ENCODE measurements at regions not wholly inside any gene's neighbourhood (a gene's known extent, or its start where the extent isn't known, plus 50 kb on each side); places are given as distances from the start of the nearest gene placed in this dataset.
A peak's percentile ranks its signal among the peaks of the same experiment; 100 is the strongest.

DNA sequence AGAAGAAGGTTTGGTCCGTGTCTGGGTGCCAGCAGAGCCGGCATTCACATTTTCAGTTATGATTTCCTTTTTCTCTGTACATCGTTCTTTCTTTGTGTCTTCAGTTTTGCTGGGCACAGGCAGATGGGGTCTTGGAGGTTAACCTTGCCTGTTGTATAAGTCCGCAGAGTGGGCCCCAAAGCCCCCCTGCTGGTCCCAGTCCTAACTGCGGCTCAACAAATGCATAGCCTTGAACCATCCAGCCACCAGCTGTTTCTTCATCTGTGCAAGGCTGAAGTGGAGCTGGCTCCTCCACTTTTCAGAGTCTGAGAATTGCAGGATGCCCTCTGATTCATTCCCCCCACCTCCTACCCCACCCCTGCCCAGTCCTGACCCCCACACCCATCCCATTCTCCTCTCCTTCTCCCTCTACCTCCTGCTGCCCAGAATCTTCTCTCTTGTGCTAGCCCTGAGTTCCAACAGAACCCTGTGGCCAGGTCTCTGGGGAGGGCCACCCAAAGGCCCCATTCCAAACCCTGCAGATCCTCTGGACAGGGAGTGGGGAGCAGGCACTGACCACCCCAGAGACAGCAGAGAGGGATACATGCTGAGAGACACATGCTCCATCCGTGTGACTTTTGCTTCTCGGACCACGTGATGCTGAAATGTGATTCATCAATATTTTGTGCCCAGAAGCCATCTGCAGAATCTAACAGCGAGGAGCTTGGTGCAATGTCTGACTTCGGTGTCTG, 386.5 kb upstream of the SULF2 start:
- Histone ChIP-seq H3K9me3 (ENCODE audit: low read depth) (no peaks in the 10 kb centered on the region), H3F3A (ENCODE audit: low read depth) (no peaks in the 10 kb centered on the region), H3K4me3 (no peak overlapping the region), H3K36me3 (no peaks in the 10 kb centered on the region), H3K4me2 (no peak overlapping the region), H4K20me1 (ENCODE audit: low read depth) (no peaks in the 10 kb centered on the region), H3K9ac (no peak overlapping the region), H3K4me1 (no peaks in the 10 kb centered on the region), H3K27me3 (no peaks in the 10 kb centered on the region), H2AFZ (replicated peaks) (no peak overlapping the region), H3K79me2 (ENCODE audit: low read depth) (no peaks in the 10 kb centered on the region), H3K27ac (no peak overlapping the region)
- no peak for TF ChIP-seq EZH2 (IDR thresholded peaks at IDR 0.05)
- TF ChIP-seq, protein P1, sequence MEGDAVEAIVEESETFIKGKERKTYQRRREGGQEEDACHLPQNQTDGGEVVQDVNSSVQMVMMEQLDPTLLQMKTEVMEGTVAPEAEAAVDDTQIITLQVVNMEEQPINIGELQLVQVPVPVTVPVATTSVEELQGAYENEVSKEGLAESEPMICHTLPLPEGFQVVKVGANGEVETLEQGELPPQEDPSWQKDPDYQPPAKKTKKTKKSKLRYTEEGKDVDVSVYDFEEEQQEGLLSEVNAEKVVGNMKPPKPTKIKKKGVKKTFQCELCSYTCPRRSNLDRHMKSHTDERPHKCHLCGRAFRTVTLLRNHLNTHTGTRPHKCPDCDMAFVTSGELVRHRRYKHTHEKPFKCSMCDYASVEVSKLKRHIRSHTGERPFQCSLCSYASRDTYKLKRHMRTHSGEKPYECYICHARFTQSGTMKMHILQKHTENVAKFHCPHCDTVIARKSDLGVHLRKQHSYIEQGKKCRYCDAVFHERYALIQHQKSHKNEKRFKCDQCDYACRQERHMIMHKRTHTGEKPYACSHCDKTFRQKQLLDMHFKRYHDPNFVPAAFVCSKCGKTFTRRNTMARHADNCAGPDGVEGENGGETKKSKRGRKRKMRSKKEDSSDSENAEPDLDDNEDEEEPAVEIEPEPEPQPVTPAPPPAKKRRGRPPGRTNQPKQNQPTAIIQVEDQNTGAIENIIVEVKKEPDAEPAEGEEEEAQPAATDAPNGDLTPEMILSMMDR (IDR thresholded peaks at IDR 0.05): no peak
- no peak for TF ChIP-seq EZH2phosphoT487 (IDR thresholded peaks at IDR 0.05)
- Mint-ChIP-seq H3K9me3 (peaks cover 3% of the 10 kb centered on the region), H3K4me1 (peaks cover 20% of the 10 kb centered on the region), H3K27ac (peak overlapping the region; percentile 21), H3K27me3 (ENCODE audit: insufficient read depth, low read depth) (peaks cover 7% of the 10 kb centered on the region), H3K36me3 (no peaks in the 10 kb centered on the region), H3K4me3 (no peak overlapping the region)
- no peak for DNase-seq (ENCODE audit: low spot score)

DNA sequence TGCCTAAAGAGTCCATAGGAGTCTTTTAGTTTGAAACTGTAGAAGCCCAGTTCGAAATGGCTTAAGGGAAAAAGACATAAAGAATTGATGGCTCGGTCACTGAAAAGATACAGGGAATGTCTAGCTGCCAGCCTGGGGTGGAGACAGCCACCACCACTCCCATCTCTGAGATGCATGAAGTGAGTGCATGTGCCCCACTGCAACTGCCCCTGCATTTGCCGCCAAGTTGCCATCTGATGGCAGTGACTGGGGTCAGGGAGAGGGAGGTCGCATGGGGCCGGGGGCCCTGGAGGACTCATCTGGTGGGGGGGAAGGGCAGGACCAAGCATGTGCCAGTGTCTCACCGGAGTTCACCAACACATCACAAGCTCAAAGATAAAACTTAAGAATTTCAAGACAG, 385.8 kb upstream of the SULF2 start:
- Mint-ChIP-seq H3K4me3 (no peak overlapping the region), H3K27me3 (ENCODE audit: insufficient read depth, low read depth) (peaks cover 7% of the 10 kb centered on the region), H3K9me3 (peaks cover 3% of the 10 kb centered on the region), H3K4me1 (peaks cover 25% of the 10 kb centered on the region), H3K36me3 (no peaks in the 10 kb centered on the region), H3K27ac (peak overlapping the region; percentile 21)
- H3K27me3 ChIP-seq: no peaks in the 10 kb centered on the region
- no peak overlapping the region for H3K27ac ChIP-seq
- H3K4me2 ChIP-seq: no peak overlapping the region
- no peaks in the 10 kb centered on the region for H3K36me3 ChIP-seq
- no peaks in the 10 kb centered on the region for H4K20me1 ChIP-seq (ENCODE audit: low read depth)
- H3K4me1 ChIP-seq: no peaks in the 10 kb centered on the region
- no peak overlapping the region for H3K4me3 ChIP-seq
- H2AFZ ChIP-seq (replicated peaks): no peak overlapping the region
- no peak for TF ChIP-seq EZH2 (IDR thresholded peaks at IDR 0.05)
- DNase-seq (ENCODE audit: low spot score): no peak
- no peak overlapping the region for H3K9ac ChIP-seq
- no peaks in the 10 kb centered on the region for H3K79me2 ChIP-seq (ENCODE audit: low read depth)
- no peaks in the 10 kb centered on the region for H3K9me3 ChIP-seq (ENCODE audit: low read depth)
- H3F3A ChIP-seq (ENCODE audit: low read depth): no peaks in the 10 kb centered on the region

DNA sequence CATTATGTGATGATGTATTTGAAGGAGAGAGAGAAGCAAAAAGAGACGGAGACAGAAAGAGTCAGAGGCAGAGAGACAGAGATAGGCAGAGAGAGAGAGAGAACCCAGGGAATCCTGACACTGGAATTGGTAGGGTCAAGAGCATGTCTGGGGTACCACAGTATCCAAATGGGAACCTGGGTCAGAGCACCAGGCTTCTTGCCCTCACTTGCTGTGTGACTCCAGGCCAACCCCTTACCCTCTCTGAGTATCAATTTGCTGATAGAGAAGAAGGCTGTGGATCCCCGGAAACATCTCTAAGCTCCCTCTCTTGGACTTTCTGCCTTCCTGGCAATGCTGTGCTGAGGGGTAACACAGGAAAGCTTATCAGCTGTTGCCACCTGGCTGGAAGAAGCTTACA, 385.3 kb upstream of the SULF2 start:
- H3K27ac ChIP-seq: no peak overlapping the region
- H3K9me3 ChIP-seq (ENCODE audit: low read depth): no peaks in the 10 kb centered on the region
- no peak overlapping the region for H2AFZ ChIP-seq (replicated peaks)
- H3K36me3 ChIP-seq: no peaks in the 10 kb centered on the region
- no peak for DNase-seq (ENCODE audit: low spot score)
- H3K4me2 ChIP-seq: no peak overlapping the region
- peaks cover 25% of the 10 kb centered on the region for H3K4me1 Mint-ChIP-seq
- H3K27me3 ChIP-seq: no peaks in the 10 kb centered on the region
- H3K9me3 Mint-ChIP-seq: peaks cover 3% of the 10 kb centered on the region
- H4K20me1 ChIP-seq (ENCODE audit: low read depth): no peaks in the 10 kb centered on the region
- peaks cover 7% of the 10 kb centered on the region for H3K27me3 Mint-ChIP-seq (ENCODE audit: insufficient read depth, low read depth)
- TF ChIP-seq, protein P1 (IDR thresholded peaks at IDR 0.05): no peak
- TF ChIP-seq EZH2phosphoT487 (IDR thresholded peaks at IDR 0.05) (no peak), EZH2 (IDR thresholded peaks at IDR 0.05) (no peak)
- no peaks in the 10 kb centered on the region for H3K79me2 ChIP-seq (ENCODE audit: low read depth)
- no peaks in the 10 kb centered on the region for H3K36me3 Mint-ChIP-seq
- no peak overlapping the region for H3K9ac ChIP-seq
- H3K4me3 Mint-ChIP-seq: no peak overlapping the region
- H3K4me3 ChIP-seq: no peak overlapping the region
- no peak overlapping the region for H3K27ac Mint-ChIP-seq
- no peaks in the 10 kb centered on the region for H3K4me1 ChIP-seq
- no peaks in the 10 kb centered on the region for H3F3A ChIP-seq (ENCODE audit: low read depth)

DNA sequence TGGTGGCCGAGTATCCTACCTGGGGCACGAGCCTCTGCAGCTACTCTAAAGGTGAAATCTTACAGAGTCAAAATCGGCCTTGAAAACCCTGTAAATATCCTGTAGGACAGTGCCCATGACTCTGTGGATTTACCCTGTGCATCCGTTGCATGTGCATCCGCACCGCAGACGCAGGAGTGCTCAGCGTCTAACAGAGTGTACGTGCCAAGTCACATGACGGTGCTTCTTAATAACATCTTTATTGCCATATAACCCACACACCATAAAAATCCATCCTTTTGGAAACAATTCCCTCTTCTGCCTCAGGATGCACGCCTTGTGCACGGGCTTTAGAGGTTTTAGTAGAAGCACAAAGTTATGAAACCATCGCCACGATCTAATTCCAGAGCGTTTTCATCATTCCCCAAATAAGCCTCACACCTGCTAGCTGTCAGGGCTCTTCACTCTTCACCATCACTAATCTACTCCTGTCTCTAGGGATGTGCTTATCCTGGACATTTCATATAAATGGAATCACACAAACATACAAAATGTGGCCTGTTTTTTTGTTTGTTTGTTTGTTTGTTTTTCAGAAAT, 384.5 kb upstream of the SULF2 start:
- Histone ChIP-seq H4K20me1 (ENCODE audit: low read depth) (no peaks in the 10 kb centered on the region), H3K9ac (no peak overlapping the region), H3K79me2 (ENCODE audit: low read depth) (no peaks in the 10 kb centered on the region), H3F3A (ENCODE audit: low read depth) (no peaks in the 10 kb centered on the region), H3K4me1 (no peaks in the 10 kb centered on the region), H3K27ac (no peak overlapping the region), H3K27me3 (no peaks in the 10 kb centered on the region), H2AFZ (replicated peaks) (no peak overlapping the region), H3K36me3 (no peaks in the 10 kb centered on the region), H3K4me3 (no peak overlapping the region), H3K9me3 (ENCODE audit: low read depth) (no peaks in the 10 kb centered on the region), H3K4me2 (no peak overlapping the region)
- Mint-ChIP-seq H3K27me3 (ENCODE audit: insufficient read depth, low read depth) (peaks cover 7% of the 10 kb centered on the region), H3K9me3 (peaks cover 3% of the 10 kb centered on the region), H3K4me3 (no peak overlapping the region), H3K4me1 (peaks cover 30% of the 10 kb centered on the region), H3K36me3 (no peaks in the 10 kb centered on the region), H3K27ac (no peak overlapping the region)
- DNase-seq (ENCODE audit: low spot score): no peak
- TF ChIP-seq EZH2 (IDR thresholded peaks at IDR 0.05) (no peak), EZH2phosphoT487 (IDR thresholded peaks at IDR 0.05) (no peak)
- TF ChIP-seq, protein P1 (IDR thresholded peaks at IDR 0.05): no peak
